HUDEP-2 (cell line): ENCODE measurements at regions not wholly inside any gene's neighbourhood (a gene's known extent, or its start where the extent isn't known, plus 50 kb on each side); places are given as distances from the start of the nearest gene placed in this dataset.
"Not testable (repeated sequence)": the region's sequence is repeated elsewhere in the genome, so short reads cannot be mapped to it uniquely, and the experiment has no call there.

ENCODE experiments used
- DNase-seq, 76 experiments: peaks; one replicate each; lab custom pipeline; 2025; ENCODE audit not compliant: unreplicated experiment in 76 of 76; lab: John Stamatoyannopoulos, UW

- DNase-seq, result no peak
These were observed 1007.3 kb upstream of the CELF2 start for GRCh38 chr10:10010397-10010796.

- no peak for DNase-seq
These were observed 1002.8 kb upstream of the CELF2 start for GRCh38 chr10:10014846-10015245.

- DNase-seq, result no peak
These were observed 1000.0 kb upstream of the CELF2 start for GRCh38 chr10:10017716-10018115.

GRCh38 chr10:10020945-10021344, 996.7 kb upstream of the CELF2 start:
- no peak for DNase-seq

GRCh38 chr10:10032991-10033390, 984.7 kb upstream of the CELF2 start:
- DNase-seq, result no peak

- no peak for DNase-seq
These were observed 979.3 kb upstream of the CELF2 start for GRCh38 chr10:10038348-10038747.

DNA sequence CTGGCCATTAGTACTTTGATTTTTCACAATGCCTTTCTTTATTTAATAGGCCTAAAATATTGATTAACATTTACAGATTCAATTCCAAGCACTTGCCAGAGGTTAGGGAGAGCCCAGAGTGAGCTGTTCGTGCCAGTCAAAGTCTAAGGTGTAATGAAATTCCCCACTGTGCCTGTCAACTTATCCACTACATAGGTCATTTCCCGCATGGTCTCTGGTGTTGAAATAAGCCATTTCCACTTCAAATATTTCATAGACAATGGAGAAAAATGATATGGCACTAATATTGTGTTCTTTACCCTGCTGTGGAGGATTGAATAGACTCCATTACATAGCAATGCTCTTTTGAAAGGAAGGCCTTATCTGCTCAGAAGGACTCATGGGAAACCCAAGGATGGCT, 978.1 kb upstream of the CELF2 start:
- no peak for DNase-seq

GRCh38 chr10:10043083-10043482, 974.6 kb upstream of the CELF2 start:
- no peak for DNase-seq

DNA sequence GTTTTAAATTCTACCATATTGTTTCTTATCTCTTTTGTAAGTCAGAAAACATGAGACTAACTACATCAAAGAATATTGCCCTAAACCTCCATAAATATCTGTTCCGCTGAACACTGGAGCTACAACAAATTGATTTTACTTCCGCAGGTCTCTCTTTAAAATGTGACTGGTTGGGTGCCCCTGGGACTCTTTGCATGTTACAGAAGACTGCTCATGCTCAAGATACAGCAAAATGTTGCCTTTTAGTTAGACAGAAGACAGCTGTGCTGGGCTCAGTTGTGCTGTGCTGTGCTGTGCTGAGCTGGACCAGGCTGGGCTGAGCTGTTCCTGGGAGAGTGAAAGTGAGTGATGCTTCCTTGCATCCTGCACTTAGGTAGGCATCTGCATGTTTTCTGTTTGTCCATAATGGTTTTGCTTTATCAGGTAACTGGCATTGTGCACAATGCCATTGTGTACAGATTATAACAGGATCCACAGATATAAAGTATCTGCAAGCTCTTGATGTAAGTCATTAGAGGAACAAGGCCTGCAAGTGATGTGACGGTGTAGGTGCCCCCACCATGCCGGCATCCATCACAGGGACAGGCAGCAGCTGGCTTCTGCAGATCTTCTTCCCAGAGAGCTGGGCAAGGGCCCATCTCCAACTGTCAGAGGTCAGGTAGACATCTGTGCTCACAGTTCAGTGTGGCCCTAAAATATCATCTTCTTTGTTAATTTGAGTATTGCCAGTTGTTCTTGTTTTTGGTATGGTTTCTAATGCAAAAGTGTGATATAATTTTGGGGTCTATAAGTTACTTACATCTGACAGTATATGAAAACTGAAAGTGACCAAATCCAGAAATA, 972.5 kb upstream of the CELF2 start:
- no peak for DNase-seq

- no peak for DNase-seq
These were observed 972.0 kb upstream of the CELF2 start for GRCh38 chr10:10045765-10046028.

GRCh38 chr10:10047426-10047825, 970.2 kb upstream of the CELF2 start:
- no peak for DNase-seq

GRCh38 chr10:10053051-10053450, 964.6 kb upstream of the CELF2 start:
- DNase-seq, result no peak

DNA sequence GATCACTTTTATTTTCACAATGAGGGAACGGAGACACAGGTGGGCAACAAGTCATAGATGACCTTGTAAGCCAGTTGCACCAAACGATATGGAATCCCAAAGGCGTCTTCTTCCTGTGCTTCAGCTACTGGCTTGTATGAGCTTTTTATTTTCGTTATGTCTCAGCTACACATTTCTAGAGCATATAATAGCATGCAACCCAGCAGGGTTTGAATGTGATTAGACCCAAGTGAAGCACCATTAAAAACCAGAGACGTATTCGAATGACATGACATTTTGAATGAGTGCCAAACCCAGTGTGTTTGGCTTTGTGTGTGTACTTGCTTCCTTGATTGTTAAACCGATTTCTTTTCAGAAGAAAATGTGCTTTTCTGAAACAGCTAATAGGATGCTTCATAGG, 963.2 kb upstream of the CELF2 start:
- DNase-seq, result no peak

DNA sequence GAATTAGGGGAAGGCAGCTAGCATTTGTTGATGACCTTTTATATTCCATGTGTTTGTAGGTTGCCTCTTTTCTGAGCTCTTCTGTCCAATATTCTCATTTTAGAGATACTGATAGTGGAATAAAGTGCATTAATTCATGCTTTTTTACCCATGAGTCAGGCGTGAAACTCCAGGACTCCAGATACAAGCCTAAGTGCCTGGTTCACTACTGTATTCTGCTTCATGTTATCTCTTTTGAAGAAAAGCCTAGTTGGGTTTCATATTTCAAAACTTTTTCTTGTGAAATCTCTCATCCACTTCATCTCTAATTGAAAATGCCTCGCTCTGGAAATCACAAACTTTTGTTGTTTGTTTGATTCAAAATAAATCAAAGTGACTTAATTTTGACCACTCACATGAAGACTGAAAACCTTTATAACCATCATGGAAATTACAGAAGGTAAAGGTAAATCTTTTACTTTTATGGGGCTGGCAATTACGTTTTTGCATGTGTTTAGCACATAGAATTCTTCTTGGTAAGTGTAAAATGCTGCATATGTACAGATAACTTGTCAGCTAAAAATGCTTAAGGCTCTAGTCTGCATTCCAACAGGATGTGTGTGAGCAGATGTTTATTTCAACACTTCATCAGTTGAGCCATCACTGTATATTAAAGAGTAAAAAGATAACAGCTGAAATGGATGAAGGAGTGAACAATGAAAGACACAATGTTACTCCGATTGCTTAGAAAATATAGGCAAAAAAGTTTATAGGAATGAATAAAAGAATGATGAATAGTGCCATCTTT, 961.8 kb upstream of the CELF2 start:
- DNase-seq, result no peak

DNA sequence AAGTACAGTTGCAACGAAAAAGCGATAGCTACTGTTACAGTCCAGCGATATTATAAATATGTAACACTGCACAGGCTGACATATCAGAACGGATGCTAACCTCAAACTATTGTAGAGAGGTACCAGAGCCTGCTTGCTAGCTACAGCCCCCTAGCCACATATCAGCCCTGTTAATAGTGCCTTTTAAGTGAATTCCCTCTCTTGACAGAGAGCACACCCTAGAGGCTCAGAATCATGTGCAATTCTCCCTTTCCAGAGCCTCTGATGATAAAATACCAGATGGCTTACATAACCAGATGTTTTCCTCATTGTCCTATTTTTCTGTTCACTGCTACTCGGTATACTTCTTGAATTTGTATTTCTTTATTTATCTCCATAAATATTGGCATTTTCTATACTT, 960.7 kb upstream of the CELF2 start:
- DNase-seq, result no peak

DNA sequence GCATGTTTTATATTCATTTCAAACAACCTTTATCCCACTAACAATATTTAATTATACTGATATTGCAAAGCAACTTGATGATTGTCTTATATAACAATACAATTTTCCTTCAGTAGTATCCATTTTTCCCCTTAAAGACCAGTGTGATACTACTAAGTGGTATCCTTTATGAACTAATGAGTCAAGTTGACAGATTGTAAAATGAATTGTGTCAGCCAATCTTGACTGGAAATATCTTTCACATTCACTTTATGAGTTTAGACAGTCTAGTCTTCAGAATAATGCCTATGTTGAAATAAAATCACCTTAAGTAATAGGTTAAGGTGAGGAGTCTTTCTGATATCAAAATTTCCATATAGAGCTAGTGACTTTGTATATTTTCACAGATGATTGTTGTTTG, 950.0 kb upstream of the CELF2 start:
- no peak for DNase-seq

DNA sequence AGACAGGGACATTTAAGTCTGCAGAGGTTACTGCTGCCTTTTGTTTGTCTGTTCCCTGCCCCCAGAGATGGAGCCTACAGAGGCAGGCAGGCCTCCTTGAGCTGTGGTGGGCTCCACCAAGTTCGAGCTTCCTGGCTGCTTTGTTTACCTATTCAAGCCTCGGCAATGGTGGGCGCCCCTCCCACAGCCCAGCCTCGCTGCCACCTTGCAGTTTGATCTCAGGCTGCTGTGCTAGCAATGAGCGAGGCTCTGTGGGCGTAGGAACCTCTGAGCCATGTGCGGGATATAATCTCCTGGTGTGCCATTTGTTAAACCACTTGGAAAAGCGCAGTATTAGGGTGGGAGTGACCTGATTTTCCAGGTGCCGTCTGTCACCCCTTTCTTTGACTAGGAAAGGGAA, 942.8 kb upstream of the CELF2 start:
- not testable (repeated sequence) for DNase-seq

GRCh38 chr10:10078446-10078845, 939.2 kb upstream of the CELF2 start:
- DNase-seq, result no peak

DNA sequence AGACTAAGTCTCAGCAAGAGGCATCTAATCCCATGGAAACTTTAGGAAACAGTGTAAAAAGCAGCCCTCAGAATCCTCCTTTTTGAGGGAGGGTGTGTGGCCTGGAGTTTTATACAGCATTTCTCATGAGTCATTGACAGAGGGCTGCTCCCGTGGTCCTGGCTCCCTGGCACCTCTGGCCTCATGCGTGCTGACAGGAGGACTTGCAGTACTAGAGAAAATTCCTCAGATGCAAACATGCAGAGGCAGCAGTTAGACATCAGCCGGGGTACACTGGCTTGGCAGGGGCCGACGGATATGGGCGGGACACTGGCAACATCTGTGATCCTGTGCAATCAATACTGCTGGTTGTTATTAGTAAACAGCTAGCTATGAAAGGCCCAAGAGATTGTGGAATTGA, 925.1 kb upstream of the CELF2 start:
- no peak for DNase-seq

DNA sequence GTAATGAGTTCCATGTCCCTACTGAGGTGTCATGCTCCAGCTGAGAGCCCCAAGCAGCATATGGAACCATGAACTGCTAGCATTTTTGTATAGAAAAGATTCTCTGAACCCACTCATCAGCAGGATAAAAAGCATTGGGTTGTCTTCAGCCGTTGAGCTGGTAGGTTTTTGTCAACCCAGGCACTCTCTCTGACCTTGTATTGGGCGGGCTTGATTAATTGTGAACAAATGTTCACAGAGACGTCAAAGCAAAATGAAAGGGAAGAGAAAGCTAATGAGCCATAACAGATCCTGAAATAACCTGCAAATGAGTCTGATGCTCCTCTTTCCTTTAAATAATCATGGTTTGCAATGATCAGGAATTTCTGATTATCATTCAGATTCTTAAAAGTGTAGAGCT, 924.7 kb upstream of the CELF2 start:
- DNase-seq, result no peak

- DNase-seq, result no peak
These were observed 923.0 kb upstream of the CELF2 start for GRCh38 chr10:10094691-10095090.

DNA sequence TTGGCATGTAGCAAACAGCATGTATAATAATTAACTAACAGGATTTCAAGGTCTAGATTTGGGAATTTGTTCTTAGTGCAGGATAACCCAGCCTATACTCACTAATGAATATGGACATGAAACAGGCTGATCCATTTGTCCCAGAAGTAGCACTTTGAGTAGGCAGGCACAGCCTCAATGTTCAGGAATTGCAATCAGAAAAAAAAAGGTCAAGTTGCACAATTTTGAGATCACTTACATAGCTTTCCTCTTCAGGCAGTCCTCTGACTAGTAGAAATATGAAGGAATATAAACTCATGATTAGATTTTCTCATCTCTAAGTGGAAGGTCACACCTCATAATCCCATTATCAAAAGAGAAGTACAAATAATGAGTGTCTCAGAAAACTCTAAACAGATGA, 921.4 kb upstream of the CELF2 start:
- DNase-seq, result no peak
